HPDE6-E6E7 (cell line): ENCODE measurements at regions not wholly inside any gene's neighbourhood (a gene's known extent, or its start where the extent isn't known, plus 50 kb on each side); places are given as distances from the start of the nearest gene placed in this dataset.
A peak's percentile ranks its signal among the peaks of the same experiment; 100 is the strongest.
"Not testable (repeated sequence)": the region's sequence is repeated elsewhere in the genome, so short reads cannot be mapped to it uniquely, and the experiment has no call there.

ENCODE experiments used
- DNase-seq: peaks from one replicate; pipeline ENCODE4 v3.0.0; 2011; ENCODE audit warnings: missing footprints; ENCODE audit errors: extremely low spot score

- no peak for DNase-seq
These were observed 121.2 kb downstream of the FSCB start for GRCh38 chr14:44385906-44386305.

GRCh38 chr14:44385296-44385695, 121.8 kb downstream of the FSCB start:
- DNase-seq, result not testable (repeated sequence)

DNA sequence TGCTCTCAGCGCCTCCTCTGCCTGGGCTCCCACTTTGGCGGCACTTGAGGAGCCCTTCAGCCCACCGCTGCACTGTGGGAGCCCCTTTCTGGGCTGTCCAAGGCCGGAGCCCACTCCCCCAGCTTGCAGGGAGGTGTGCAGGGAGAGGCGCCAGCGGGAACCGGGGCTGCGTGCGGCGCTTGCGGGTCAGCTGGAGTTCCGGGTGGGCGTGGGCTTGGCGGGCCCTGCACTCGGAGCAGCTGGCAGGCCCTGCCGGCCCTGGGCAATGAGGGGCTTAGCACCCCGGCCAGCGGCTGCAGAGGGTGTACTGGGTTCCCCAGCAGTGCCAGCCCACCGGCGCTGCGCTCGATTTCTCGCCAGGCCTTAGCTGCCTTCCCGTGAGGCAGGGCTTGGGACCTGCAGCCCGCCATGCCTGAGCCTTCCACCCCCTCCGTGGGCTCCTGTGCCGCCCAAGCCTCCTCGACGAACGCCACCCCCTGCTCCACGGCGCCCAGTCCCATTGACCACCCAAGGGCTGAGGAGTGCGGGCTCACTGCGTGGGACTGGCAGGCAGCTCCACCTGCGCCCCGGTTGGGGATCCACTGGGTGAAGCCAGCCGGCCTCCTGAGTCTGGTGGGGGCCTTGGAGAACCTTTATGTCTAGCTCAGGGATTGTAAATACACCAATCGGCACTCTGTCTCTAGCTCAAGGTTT, 122.3 kb downstream of the FSCB start:
- DNase-seq, result not testable (repeated sequence)

GRCh38 chr14:44384093-44384492, 123.0 kb downstream of the FSCB start:
- no peak for DNase-seq

DNA sequence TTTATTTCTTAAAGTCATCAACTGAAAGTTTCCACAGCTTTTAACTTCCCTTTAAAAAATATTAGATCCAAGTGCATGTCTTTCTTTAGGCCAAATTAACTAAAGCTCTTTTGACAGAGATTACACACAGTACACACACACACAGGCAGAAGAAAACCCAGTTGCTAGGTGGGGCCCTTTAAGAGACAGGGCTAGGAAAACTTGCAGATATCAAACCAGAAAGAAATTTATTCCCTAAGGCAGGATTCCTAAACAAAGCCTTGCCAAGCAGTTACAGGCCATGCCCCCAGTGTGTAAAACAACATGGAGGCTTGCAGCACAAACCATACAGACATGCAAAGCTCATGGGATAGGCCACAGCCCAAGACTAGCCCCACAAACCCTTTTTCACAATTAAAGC, 123.4 kb downstream of the FSCB start:
- DNase-seq, result no peak

DNA sequence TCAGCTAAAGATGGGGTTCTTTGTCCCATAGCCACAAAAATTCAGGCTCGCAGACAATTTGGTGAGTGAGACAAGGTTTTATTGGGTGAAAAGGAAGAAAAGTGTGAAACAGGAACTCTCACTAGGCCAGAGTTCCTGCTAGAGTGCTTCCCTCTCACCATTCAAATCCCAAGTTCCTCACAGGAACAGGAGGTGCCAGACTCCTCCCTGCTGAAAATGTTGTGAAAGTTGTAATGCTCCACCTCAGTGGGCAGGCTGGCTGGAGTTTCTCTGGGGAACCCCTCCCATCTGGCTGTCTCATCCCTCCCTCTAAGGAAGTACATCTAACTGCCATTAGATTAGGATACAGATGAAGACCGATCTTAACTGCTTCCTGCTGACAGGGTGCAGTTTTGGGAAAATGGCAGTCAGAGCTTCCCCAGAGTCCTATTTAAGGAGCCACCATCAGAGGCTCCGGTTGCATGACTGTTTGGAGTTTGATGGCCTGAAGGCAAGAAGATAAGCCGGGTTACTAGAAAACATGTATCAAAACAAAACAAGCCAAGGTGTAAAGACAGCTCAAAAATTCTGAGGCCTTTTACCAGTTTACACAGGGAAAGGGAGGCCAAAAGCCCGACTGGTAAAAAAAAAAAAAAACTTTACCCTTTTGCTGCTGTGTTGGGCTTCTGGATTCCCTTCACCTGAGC, 127.6 kb downstream of the FSCB start:
- no peak for DNase-seq

DNA sequence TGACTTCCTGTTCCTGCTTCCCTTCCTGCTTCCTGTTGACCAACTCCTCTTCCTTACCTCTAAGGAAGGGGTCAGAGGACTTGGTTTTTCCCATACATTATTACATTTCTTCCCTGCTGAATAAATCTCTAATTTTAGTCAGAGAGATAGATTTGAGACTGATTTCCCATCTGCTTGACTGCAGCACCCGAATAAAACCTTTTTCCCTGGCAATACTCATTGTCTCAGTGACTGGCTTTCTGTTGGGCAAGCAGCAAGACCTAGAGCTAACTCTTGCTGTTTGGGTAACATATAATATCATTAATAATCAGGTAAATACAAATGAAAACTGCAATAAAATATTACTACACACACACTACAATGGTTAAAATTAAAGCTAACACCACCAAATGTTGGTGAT, 132.2 kb downstream of the FSCB start:
- no peak for DNase-seq

- DNase-seq, result no peak
These were observed 134.1 kb downstream of the FSCB start for GRCh38 chr14:44372807-44373489.

DNA sequence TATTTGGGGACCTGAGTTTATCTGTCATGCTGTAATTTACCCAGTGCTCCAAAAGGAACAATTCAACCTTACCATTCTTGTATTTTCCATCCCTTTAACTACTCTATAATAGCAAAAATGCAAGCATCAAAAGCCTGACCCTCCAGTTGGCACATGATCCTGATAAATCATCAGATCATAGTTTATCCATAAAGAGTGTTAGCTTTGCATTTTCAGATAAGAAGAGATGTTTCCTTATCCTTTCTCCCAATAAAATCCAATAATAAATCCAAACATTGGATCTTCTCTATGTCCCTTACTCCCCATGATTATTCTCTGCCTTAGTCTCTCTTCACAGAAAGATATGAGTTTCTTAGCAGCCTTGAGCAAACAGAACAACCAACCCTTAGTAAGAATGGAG, 134.9 kb downstream of the FSCB start:
- no peak for DNase-seq

DNA sequence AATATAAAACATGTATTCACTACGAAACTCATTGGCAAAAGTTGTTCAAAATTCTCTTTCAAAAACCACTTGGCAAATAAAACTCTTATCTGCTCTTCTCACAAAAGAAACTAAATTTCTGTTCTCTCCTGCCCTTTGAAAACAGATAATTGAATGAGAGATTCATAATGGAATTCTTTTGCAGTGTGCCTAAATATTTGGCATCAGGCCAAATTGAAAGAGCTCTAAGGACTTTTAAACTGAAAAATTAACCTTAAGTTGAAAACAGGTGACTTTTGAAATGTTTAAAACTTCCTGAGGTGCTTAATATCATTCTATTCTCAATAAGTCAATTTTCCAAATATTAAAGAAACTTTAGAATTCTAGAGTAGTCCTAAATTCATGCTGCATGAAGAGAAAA, 136.4 kb downstream of the FSCB start:
- no peak for DNase-seq

GRCh38 chr14:44369401-44370123, 137.5 kb downstream of the FSCB start:
- no peak for DNase-seq

GRCh38 chr14:44361083-44361482, 146.0 kb downstream of the FSCB start:
- no peak for DNase-seq

DNA sequence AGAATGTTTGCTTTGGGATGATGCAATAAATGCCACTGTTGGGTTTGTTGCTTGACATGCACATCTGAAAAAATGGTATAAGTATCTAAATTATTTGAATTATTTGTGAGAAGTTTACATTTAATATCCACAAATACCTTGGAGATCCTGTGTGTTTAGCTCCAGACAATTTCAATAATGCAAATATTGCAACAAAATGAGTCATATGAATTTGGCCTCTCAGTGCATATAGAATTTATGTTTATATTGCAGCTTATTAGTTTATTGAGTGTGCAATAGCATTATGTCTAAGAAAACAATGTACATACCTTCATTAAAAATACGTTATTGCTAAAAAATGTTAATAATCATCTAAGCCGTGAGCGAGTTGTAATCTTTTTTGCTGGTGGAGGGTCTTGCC, 153.3 kb downstream of the FSCB start:
- DNase-seq, result no peak

- no peak for DNase-seq
These were observed 154.9 kb downstream of the FSCB start for GRCh38 chr14:44352201-44352600.

- no peak for DNase-seq
These were observed 159.8 kb downstream of the FSCB start for GRCh38 chr14:44347316-44347715.

GRCh38 chr14:44341116-44341515, 166.0 kb downstream of the FSCB start:
- DNase-seq, result no peak

GRCh38 chr14:44339862-44340261, 167.2 kb downstream of the FSCB start:
- DNase-seq, result no peak

GRCh38 chr14:44339231-44339630, 167.9 kb downstream of the FSCB start:
- DNase-seq, result no peak

- DNase-seq, result no peak
These were observed 189.7 kb downstream of the FSCB start for GRCh38 chr14:44317441-44317746.

DNA sequence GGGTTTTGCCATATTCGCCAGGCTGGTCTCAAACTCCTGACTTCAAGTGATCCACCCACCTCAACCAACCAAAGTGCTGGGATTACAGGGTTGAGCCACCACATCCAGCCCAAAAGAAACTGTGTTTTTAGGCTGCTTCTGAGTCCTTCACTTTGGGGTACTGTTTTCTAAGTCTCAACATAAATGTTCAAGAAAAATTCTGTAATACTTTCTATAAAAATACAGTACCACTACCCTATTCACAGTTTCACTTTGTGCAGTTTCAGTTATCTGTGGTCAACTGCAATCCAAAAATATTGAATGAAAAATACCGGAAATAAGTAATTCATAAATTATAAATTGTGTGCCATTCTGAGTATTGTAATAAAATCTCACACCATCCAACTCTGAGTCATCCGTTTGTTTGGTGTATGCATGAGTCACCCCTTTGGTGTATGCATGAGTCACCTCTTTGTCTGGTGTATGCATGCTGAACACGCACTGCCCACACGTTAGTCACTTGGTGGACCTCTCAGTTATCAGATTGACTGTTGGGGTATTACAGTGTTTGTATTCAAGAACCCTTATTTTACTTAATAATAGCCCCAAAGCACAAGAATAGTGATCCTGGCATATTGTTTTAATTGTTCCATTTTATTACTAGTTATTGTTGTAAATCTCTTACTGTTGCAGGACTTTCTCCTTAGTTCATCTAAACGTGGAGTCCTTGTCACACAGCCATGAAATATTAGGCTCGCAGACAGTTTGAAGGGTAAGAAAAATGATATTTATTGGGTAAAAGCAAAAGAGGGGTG, 190.2 kb downstream of the FSCB start:
- peak; percentile 84 for DNase-seq

- no peak for DNase-seq
These were observed 197.8 kb downstream of the FSCB start for GRCh38 chr14:44309331-44309730.

DNA sequence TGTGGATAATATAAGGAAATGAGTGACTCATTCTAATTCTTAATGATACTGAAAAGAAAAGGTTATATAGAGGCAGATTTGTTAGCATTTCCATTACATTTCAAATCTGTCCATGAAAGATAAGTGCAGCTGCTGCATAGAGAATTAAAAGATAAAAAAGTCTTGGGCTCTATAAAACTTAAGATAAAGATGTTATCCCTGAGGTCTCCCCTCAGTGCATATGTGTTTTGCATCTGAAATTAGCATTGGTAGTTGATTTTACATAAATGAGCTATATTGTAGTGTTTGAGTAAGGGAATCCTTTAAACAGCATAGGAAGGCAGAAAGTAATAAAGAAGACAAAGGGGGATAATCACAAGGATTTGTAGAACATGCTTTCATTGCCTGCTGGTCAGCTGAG, 206.2 kb downstream of the FSCB start:
- no peak for DNase-seq
